ENCODE measurements at regions not wholly inside any gene's neighbourhood (a gene's known extent, or its start where the extent isn't known, plus 50 kb on each side); places are given as distances from the start of the nearest gene placed in this dataset.

- H3K4me3 ChIP-seq (ENCODE audit: low read length), result no peak overlapping the region
- no peak for DNase-seq (ENCODE audit: low read depth)
- TF ChIP-seq CTCF (conservative IDR thresholded peaks at IDR 0.05; ENCODE audit: low read depth, low read length), result no peak
Observed at GRCh38 chr2:128901572-128902391, 583.1 kb upstream of the HS6ST1 start.

- TF ChIP-seq CTCF (conservative IDR thresholded peaks at IDR 0.05; ENCODE audit: low read depth, low read length), result no peak
- H3K4me3 ChIP-seq (ENCODE audit: low read length), result no peak overlapping the region
- no peak for DNase-seq (ENCODE audit: low read depth)
Observed at GRCh38 chr2:128903637-128904036, 585.0 kb upstream of the HS6ST1 start.

GRCh38 chr2:128911276-128911675 lies 592.6 kb upstream of the HS6ST1 start:
- no peak overlapping the region for H3K4me3 ChIP-seq (ENCODE audit: low read length)
- no peak for DNase-seq (ENCODE audit: low read depth)
- no peak for TF ChIP-seq CTCF (conservative IDR thresholded peaks at IDR 0.05; ENCODE audit: low read depth, low read length)

GRCh38 chr2:128914320-128914719 lies 595.7 kb upstream of the HS6ST1 start:
- H3K4me3 ChIP-seq (ENCODE audit: low read length), result no peak overlapping the region
- no peak for DNase-seq (ENCODE audit: low read depth)
- TF ChIP-seq CTCF (conservative IDR thresholded peaks at IDR 0.05; ENCODE audit: low read depth, low read length), result no peak

GRCh38 chr2:128921751-128922150 lies 603.1 kb upstream of the HS6ST1 start:
- TF ChIP-seq CTCF (conservative IDR thresholded peaks at IDR 0.05; ENCODE audit: low read depth, low read length), result no peak
- DNase-seq (ENCODE audit: low read depth), result no peak
- no peak overlapping the region for H3K4me3 ChIP-seq (ENCODE audit: low read length)

GRCh38 chr2:128922154-128922553 lies 603.5 kb upstream of the HS6ST1 start:
- H3K4me3 ChIP-seq (ENCODE audit: low read length), result no peak overlapping the region
- TF ChIP-seq CTCF (conservative IDR thresholded peaks at IDR 0.05; ENCODE audit: low read depth, low read length), result no peak
- DNase-seq (ENCODE audit: low read depth), result no peak

- DNase-seq (ENCODE audit: low read depth), result no peak
- no peak overlapping the region for H3K4me3 ChIP-seq (ENCODE audit: low read length)
- TF ChIP-seq CTCF (conservative IDR thresholded peaks at IDR 0.05; ENCODE audit: low read depth, low read length), result no peak
Observed at GRCh38 chr2:128925631-128926030, 607.0 kb upstream of the HS6ST1 start.

Measured in retinal pigment epithelial cell (primary cell).